Cardiac fibroblast (primary cell): ENCODE measurements at regions not wholly inside any gene's neighbourhood (a gene's known extent, or its start where the extent isn't known, plus 50 kb on each side); places are given as distances from the start of the nearest gene placed in this dataset.
"Not testable (repeated sequence)": the region's sequence is repeated elsewhere in the genome, so short reads cannot be mapped to it uniquely, and the experiment has no call there.

Source experiments
- DNase-seq, 2 donors: peaks; one replicate each; pipeline versions ENCODE4 v3.0.0 to v3.0.0-alpha.2; 2010; ENCODE audit warnings: low read depth in 2 of 2
- H3K4me3 ChIP-seq, 2 donors: replicated peaks in 1 of 2; 1 replicate in 1 of 2; 2 replicates in 1 of 2; pipeline ENCODE4 v1.5.1; 2011; ENCODE audit warnings: low read depth in 2 of 2, low read length in 2 of 2, mild to moderate bottlenecking in 2 of 2, moderate library complexity in 1 of 2

DNA sequence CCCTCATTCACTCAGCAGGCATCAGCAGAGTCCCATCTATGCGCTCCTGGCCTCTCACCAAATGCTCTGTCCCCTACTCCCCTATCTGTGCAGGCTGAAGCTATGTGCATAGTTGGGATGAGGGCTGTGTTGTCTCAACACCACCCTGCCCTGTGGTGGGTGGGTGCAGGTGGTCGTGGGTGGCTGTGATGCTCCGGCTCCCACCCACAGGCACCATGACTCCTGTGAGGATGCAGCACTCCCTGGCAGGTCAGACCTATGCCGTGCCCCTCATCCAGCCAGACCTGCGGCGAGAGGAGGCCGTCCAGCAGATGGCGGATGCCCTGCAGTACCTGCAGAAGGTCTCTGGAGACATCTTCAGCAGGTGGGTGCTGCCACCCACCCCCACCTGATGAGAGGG is 153.9 kb downstream of the OR4F15 start:
- H3K4me3 ChIP-seq: not testable (repeated sequence)
- peak in 1 of 2 donors; percentile 1 for DNase-seq

- DNase-seq: not testable (repeated sequence)
These were observed 155.4 kb downstream of the OR4F15 start for GRCh38 chr15:101967364-101967763.

GRCh38 chr15:101970605-101971004 is 158.6 kb downstream of the OR4F15 start:
- H3K4me3 ChIP-seq, DNase-seq: not testable (repeated sequence)

More at GRCh38 chr15:101967364-101967763, 155.4 kb downstream of the OR4F15 start:
- not testable (repeated sequence) for H3K4me3 ChIP-seq

DNA sequence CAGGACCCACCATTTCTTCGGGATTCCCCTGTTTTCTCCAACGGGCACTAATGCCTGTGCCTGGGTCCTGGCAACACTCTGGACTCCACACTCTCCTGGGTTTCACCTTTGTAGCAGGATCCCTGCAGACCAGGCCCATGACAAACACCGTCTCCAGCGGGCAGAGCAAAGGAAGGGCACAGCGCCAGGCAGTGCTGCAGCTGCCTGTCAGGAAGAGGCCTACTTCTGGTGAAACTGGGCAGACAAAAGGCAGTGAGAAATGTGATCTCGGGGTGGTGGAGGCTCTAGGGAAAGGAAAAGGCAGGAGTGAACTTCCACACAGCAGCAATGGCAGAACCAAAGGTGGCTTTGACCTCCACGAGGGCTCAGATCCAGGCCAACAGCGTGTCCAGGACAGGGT is 165.3 kb downstream of the OR4F15 start:
- not testable (repeated sequence) for H3K4me3 ChIP-seq, DNase-seq

DNA sequence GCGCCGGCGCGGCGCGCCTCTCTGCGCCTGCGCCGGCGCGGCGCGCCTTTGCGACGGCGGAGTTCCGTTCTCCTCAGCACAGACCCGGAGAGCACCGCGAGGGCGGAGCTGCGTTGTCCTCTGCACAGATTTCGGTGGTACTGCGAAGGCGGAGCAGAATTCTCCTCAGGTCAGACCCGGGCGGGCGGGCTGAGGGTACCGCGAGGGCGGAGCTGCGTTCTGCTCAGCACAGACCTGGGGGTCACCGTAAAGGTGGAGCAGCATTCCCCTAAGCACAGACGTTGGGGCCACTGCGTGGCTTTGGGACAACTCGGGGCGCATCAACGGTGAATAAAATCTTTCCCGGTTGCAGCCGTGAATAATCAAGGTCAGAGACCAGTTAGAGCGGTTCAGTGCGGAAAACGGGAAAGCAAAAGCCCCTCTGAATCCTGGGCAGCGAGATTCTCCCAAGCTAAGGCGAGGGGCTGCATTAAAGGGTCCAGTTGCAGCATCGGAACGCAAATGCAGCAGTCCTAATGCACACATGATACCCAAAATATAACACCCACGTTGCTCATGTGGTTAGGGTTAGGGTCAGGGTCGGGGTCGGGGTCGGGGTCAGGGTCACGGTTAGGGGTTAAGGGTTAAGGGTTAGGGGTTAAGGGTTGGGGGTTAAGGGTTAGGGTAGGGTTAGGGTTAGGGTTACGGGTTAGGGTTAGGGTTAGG is 168.4 kb downstream of the OR4F15 start:
- not testable (repeated sequence) for H3K4me3 ChIP-seq
- DNase-seq: peak; percentile 6 to 14
